HG03457 (cell line): ENCODE measurements at regions not wholly inside any gene's neighbourhood (a gene's known extent, or its start where the extent isn't known, plus 50 kb on each side); places are given as distances from the start of the nearest gene placed in this dataset.
A peak's percentile ranks its signal among the peaks of the same experiment; 100 is the strongest.

Experiments used
- ATAC-seq: cut with Tn5 transposase; IDR thresholded peaks from one replicate; pipeline ENCODE4 v1.9.1; 2021; ENCODE audit warnings: moderate number of reproducible peaks; ENCODE audit not compliant: unreplicated experiment

DNA sequence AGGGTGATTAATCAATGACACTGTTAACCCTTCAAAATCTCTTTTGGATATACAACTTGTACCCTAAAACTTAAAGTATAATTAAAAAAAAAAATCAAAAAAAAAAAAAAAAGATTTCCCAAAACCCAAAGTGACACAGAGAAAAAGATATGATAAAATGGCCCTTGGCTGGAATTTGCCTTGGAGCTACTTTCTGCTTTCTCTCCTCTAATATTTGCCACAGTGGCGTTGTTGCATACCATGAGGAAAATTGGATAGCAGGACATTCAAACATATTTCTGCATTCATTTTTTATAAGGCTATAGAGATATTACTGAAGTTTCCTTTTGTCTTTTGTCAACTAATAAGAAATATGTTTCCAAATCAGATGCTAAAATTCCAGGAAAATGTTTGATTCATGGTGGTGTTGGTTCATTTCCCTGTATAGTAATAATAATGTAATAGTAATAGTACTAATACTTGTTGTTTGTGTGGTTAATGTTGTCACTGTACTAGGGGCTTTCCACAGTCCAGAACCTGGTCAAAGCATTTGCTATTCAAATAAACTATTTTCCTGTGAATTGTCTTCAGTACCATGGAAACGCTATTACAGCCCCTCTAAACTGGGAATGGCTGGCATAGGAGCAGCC is 441.3 kb upstream of the THBS1 start:
- no peak for ATAC-seq

GRCh38 chr15:39140060-39140604 is 440.7 kb upstream of the THBS1 start:
- ATAC-seq = peak; percentile 55

DNA sequence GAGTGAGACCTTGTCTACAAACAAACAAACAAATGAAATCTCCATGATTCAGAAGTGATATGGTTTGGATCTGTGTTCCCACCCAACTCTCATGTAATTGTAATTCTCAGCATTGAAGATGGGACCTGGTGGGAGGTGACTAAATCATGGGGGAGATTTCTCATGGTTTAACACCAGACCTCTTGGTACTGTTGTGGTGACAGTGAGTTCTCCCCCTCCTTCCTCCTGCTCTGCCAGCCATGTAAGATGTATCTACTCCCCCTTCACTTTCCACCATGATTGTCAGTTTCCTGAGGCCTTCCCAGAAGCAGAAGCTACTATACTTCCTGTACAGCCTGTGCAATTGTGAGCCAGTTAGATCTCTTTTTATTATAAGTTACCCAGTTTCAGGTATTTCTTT is 438.4 kb upstream of the THBS1 start:
- no peak for ATAC-seq

DNA sequence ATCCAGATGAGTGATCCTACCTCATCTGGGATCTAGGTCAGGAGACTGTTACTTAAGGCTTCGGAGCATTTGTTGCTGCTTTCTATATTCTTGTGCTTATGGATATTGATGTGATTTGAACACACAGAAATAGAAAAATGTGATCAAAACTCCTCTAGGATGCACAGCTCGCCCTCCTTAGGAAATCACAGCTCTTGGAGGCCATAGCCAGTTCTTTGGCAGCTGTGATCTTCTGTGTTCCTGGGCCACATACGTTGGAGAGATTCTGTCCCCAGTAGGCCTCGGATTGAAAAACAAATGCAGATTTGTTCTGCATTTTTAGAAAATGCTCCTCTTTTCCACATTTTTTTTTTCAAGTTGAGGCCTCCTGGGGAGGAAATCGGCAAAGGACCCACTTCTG is 437.4 kb upstream of the THBS1 start:
- no peak for ATAC-seq

DNA sequence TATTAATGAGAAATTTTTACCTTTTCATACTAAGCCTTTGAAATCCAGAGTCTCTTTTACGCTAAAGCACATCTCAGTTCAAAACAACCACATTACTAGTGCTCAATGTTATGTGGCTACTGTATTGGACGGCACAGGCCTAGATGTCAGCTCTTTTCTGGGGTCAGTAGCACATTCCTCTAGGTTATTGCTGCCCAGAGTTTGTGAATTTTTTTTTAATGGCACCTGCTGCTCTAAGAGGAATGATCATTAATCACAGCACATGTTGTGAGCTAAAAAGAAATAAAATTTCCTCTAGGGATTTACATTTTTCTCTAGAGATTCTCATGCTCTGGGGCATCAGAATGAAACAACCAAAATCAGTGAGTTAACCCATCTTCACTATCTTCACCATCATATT is 436.8 kb upstream of the THBS1 start:
- no peak for ATAC-seq

GRCh38 chr15:39144613-39145499 is 436.0 kb upstream of the THBS1 start:
- ATAC-seq = no peak

DNA sequence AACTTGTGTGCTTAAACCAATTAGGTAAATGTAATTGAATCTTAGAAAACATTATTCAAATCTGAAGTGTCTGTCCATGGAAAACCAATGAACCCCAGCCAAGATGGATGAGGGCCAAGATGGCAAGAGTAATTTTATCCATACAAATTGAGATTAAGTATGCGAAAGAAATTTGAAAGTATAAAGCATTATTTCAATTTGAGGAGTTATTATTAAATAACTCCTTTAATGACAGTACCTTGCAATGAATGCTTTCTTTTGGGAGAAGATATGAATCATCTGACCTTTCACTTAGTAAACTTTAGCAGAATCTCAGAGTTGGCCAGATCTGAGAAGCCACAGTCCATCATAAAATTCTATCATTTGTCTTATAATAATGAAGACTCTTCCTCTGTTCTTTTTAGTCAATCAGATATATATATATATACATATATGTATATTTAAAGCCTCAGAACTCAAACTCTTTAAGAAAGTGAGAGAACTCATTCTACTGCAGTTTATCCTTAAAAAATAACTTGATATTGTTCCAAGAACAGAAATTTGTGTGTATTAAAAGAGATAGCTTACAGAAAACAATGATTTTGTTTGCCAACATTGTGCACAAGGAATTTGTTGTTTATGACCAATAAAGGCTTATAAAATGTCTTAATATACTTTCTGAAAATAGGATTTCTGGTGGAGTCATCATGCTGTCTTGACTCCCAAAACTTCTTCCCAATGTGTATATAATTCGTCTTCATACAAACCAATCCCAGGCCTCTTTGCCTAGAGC is 434.8 kb upstream of the THBS1 start:
- ATAC-seq = no peak

- ATAC-seq = no peak
These were observed 431.2 kb upstream of the THBS1 start for GRCh38 chr15:39149636-39150150.

GRCh38 chr15:39151545-39151944 is 429.3 kb upstream of the THBS1 start:
- no peak for ATAC-seq

- no peak for ATAC-seq
These were observed 427.7 kb upstream of the THBS1 start for GRCh38 chr15:39153058-39153714.

DNA sequence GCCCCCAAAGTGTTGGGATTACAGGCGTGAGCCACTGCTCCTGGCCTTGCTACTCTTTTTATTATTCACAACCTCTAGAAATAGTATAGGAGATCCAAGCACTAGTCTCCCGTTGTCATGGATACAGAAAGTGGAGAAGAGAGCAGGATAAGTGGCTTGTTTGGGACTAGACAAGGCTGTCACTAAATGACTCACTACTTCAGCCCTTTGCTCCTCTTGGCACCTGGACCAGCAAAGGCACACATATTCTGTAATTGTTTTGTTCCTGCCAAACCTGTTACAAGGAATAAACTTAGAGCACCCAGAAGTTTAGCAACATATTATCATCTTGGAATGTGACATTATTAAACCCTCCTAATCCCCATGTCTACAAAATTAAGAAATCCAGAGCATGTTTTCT is 427.2 kb upstream of the THBS1 start:
- no peak for ATAC-seq

GRCh38 chr15:39154227-39154638 is 426.6 kb upstream of the THBS1 start:
- no peak for ATAC-seq

GRCh38 chr15:39154776-39155175 is 426.1 kb upstream of the THBS1 start:
- no peak for ATAC-seq

GRCh38 chr15:39156166-39156565 is 424.7 kb upstream of the THBS1 start:
- ATAC-seq = no peak

- no peak for ATAC-seq
These were observed 424.1 kb upstream of the THBS1 start for GRCh38 chr15:39156646-39157250.

- no peak for ATAC-seq
These were observed 423.0 kb upstream of the THBS1 start for GRCh38 chr15:39157882-39158281.

- ATAC-seq = no peak
These were observed 421.0 kb upstream of the THBS1 start for GRCh38 chr15:39159833-39160232.

DNA sequence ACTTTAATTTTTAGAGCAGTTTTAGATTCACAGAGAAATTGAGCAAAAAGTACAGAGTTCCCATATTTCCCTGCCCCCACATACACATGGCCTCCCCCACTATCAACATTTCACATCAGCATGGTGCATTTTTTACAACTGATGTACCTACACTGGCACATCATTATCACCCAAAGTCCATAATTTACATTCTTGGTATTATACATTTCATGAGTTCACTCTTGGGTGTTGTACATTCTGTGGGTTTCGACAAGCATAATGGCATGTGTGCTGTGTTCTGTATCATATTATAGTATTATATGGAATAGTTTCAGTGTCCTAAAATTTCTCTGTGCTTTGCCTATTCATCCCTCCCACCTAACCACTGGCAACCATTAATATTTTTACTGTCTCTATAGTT is 419.8 kb upstream of the THBS1 start:
- ATAC-seq = no peak

DNA sequence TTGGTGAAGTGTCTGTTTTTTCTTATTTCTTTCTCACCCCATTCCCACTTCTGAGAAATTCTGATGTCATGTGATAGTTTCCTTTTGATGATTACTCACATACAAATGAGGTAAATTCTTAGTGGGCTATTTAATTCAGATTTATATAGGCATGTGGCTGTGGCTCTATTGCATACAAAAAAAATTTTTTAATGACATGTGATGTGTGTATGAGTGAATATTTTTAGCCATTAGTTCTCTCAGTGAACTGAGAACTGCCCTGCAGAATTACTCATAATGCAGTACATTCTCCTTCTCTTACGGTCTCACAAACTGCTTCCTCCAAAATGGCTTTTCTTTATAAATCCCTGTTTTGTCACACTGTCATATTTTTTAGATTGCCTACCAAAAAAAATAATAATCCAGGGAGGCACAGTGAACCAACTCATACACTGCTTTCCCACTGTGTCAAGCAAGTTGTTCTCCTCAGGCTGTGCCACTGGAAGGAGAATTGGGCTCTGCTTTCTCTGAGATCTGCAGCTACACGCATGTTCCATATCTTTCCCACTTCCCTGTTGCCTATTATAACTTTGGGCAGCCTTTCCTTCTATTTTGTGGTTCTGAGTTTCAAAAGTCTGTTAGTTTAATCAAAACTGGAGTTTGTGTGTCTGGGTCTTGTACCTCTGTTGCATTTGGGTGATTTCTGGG is 415.7 kb upstream of the THBS1 start:
- ATAC-seq = no peak
